GM23248 (cell line): ENCODE measurements at regions not wholly inside any gene's neighbourhood (a gene's known extent, or its start where the extent isn't known, plus 50 kb on each side); places are given as distances from the start of the nearest gene placed in this dataset.

Experiments
- DNase-seq: peaks from one replicate; pipeline ENCODE4 v3.0.0-alpha.2; 2015
- H2AFZ ChIP-seq: fragments of 200-600 bp; sonication (generic); 2 replicates; pipeline ENCODE4 v1.6.1; 2016; ENCODE audit warnings: antibody characterized with exemption
- H3F3A ChIP-seq: fragments of 200-600 bp; sonication (generic); 2 replicates; pipeline ENCODE4 v1.6.1; 2016; ENCODE audit warnings: mild to moderate bottlenecking, antibody characterized with exemption, mixed run types; ENCODE audit not compliant: insufficient read depth
- H3K27ac ChIP-seq: fragments of 200-600 bp; sonication (generic); 2 replicates; pipeline ENCODE4 v1.5.1; 2016; ENCODE audit warnings: mild to moderate bottlenecking
- H3K27me3 ChIP-seq: fragments of 200-600 bp; sonication (generic); replicated peaks from 2 replicates; pipeline ENCODE4 v1.6.1; 2016; ENCODE audit warnings: mild to moderate bottlenecking; ENCODE audit not compliant: insufficient read depth
- H3K36me3 ChIP-seq: fragments of 200-600 bp; sonication (generic); 2 replicates; pipeline ENCODE4 v1.6.1; 2016; ENCODE audit warnings: low read depth, mild to moderate bottlenecking
- H3K4me1 ChIP-seq: fragments of 200-600 bp; sonication (generic); 2 replicates; pipeline ENCODE4 v1.6.1; 2016; ENCODE audit warnings: mild to moderate bottlenecking; ENCODE audit not compliant: insufficient read depth
- H3K4me2 ChIP-seq: fragments of 200-600 bp; sonication (generic); one replicate; pipeline ENCODE4 v1.6.1; 2016; ENCODE audit warnings: mild to moderate bottlenecking; ENCODE audit not compliant: unreplicated experiment
- H3K4me3 ChIP-seq: fragments of 200-600 bp; sonication (generic); 2 replicates; pipeline ENCODE4 v1.5.1; 2016; ENCODE audit warnings: mild to moderate bottlenecking
- H3K79me2 ChIP-seq: fragments of 200-600 bp; sonication (generic); 2 replicates; pipeline ENCODE4 v1.6.1; 2016; ENCODE audit warnings: mild to moderate bottlenecking; ENCODE audit not compliant: insufficient read depth
- H3K9ac ChIP-seq: fragments of 200-600 bp; sonication (generic); 2 replicates; pipeline ENCODE4 v1.6.1; 2016; ENCODE audit warnings: mild to moderate bottlenecking
- H3K9me2 ChIP-seq: fragments of 200-600 bp; sonication (generic); 2 replicates; pipeline ENCODE4 v1.6.1; 2016; ENCODE audit warnings: mixed run types, mild to moderate bottlenecking, moderate library complexity; ENCODE audit not compliant: insufficient read depth
- H3K9me3 ChIP-seq: fragments of 200-600 bp; sonication (generic); one replicate; pipeline ENCODE4 v1.6.1; 2017; ENCODE audit warnings: low read depth
- H4K20me1 ChIP-seq: fragments of 200-600 bp; sonication (generic); 2 replicates; pipeline ENCODE4 v1.6.0; 2016; ENCODE audit not compliant: insufficient read depth
- EZH2 ChIP-seq: fragments of 200-600 bp; sonication (generic); IDR thresholded peaks from 2 replicates; pipeline ENCODE4 v1.6.1; 2018; ENCODE audit warnings: antibody characterized with exemption, mild to moderate bottlenecking; ENCODE audit not compliant: insufficient read depth, poor library complexity, severe bottlenecking
- EZH2phosphoT487 ChIP-seq: fragments of 200-600 bp; sonication (generic); IDR thresholded peaks from 2 replicates; pipeline ENCODE4 v1.6.1; 2018; ENCODE audit warnings: antibody characterized with exemption, moderate library complexity, mild to moderate bottlenecking, low read depth; ENCODE audit not compliant: insufficient read depth
- WGBS, 2 experiments: methylation state at CpG; one replicate each; pipeline ENCODE4 v1.1.6; 2015 to 2017; ENCODE audit warnings: low lambda C conversion rate in 2 of 2, low coverage in 1 of 2; ENCODE audit errors: missing lambda C conversion rate in 2 of 2; 5-methylcytosine and 5-hydroxymethylcytosine counted together
- in situ Hi-C: fragments of 300-500 bp; cut with MboI; formaldehyde crosslinking; loops from 2 replicates; pipeline ENCODE4 v1.15.0; 2020

GRCh38 chr13:40379794-40380578 lies 286.5 kb downstream of the FOXO1 start:
- Histone ChIP-seq H3K9me3 (no peaks in the 10 kb centered on the region), H3F3A (no peaks in the 10 kb centered on the region), H3K79me2 (no peaks in the 10 kb centered on the region), H2AFZ (no peak overlapping the region), H3K36me3 (no peaks in the 10 kb centered on the region), H3K9me2 (no peaks in the 10 kb centered on the region), H3K27ac (no peak overlapping the region), H4K20me1 (no peaks in the 10 kb centered on the region), H3K4me3 (no peak overlapping the region), H3K9ac (no peak overlapping the region), H3K4me2 (no peak overlapping the region), H3K4me1 (no peaks in the 10 kb centered on the region), H3K27me3 (no peaks in the 10 kb centered on the region)
- TF ChIP-seq EZH2 (no peak), EZH2phosphoT487 (no peak)
- in situ Hi-C loops: no loop called here
- no peak for DNase-seq
- WGBS, 2 experiments: 75 to 77% methylated on average over 10 of the region's 10 CpGs

- Histone ChIP-seq H3K9ac (no peak overlapping the region), H2AFZ (no peak overlapping the region), H3K36me3 (no peaks in the 10 kb centered on the region), H3K27ac (no peak overlapping the region), H3K27me3 (no peaks in the 10 kb centered on the region; the same call in 1 of the 2 replicates), H3K4me2 (no peak overlapping the region), H3K9me2 (no peaks in the 10 kb centered on the region), H3K4me3 (no peak overlapping the region), H3K79me2 (no peaks in the 10 kb centered on the region), H4K20me1 (no peaks in the 10 kb centered on the region), H3F3A (no peaks in the 10 kb centered on the region), H3K4me1 (no peaks in the 10 kb centered on the region), H3K9me3 (no peaks in the 10 kb centered on the region)
- WGBS, 2 experiments: 88 to 94% methylated on average over 27 of the region's 27 CpGs
- TF ChIP-seq EZH2 (no peak), EZH2phosphoT487 (no peak)
- in situ Hi-C loops: no loop called here
- no peak for DNase-seq
Measured at GRCh38 chr13:40381935-40382764, 284.3 kb downstream of the FOXO1 start.

- no peaks in the 10 kb centered on the region for H3K79me2 ChIP-seq
- H3K36me3 ChIP-seq: no peaks in the 10 kb centered on the region
- H3K27me3 ChIP-seq: no peaks in the 10 kb centered on the region; the same call in 1 of the 2 replicates
- no peak for TF ChIP-seq EZH2phosphoT487
- TF ChIP-seq EZH2: no peak
- in situ Hi-C loops: no loop called here
- no peak overlapping the region for H3K9ac ChIP-seq
- no peak overlapping the region for H3K27ac ChIP-seq
- H3K4me3 ChIP-seq: no peak overlapping the region
- no peaks in the 10 kb centered on the region for H3K9me3 ChIP-seq
- no peaks in the 10 kb centered on the region for H3K9me2 ChIP-seq
- no peaks in the 10 kb centered on the region for H3F3A ChIP-seq
- H3K4me2 ChIP-seq: no peak overlapping the region
- no peaks in the 10 kb centered on the region for H3K4me1 ChIP-seq
- WGBS, 2 experiments: 70 to 80% methylated on average over 5 to 7 of the region's 7 CpGs
- no peaks in the 10 kb centered on the region for H4K20me1 ChIP-seq
- DNase-seq: no peak
- no peak overlapping the region for H2AFZ ChIP-seq
Measured at GRCh38 chr13:40383132-40383531, 283.3 kb downstream of the FOXO1 start.

- no peaks in the 10 kb centered on the region for H3F3A ChIP-seq
- H3K79me2 ChIP-seq: no peaks in the 10 kb centered on the region
- H3K27ac ChIP-seq: no peak overlapping the region
- no peaks in the 10 kb centered on the region for H3K9me2 ChIP-seq
- no peaks in the 10 kb centered on the region; the same call in 1 of the 2 replicates for H3K27me3 ChIP-seq
- no peaks in the 10 kb centered on the region for H3K4me1 ChIP-seq
- no peak overlapping the region for H2AFZ ChIP-seq
- no peaks in the 10 kb centered on the region for H3K36me3 ChIP-seq
- in situ Hi-C loops: no loop called here
- no peak overlapping the region for H3K4me3 ChIP-seq
- no peak overlapping the region for H3K4me2 ChIP-seq
- no peak overlapping the region for H3K9ac ChIP-seq
- no peaks in the 10 kb centered on the region for H3K9me3 ChIP-seq
- WGBS, 2 experiments: 86 to 89% methylated on average over 4 of the region's 4 CpGs
- no peak for TF ChIP-seq EZH2
- TF ChIP-seq EZH2phosphoT487: no peak
- no peak for DNase-seq
- no peaks in the 10 kb centered on the region for H4K20me1 ChIP-seq
Measured at GRCh38 chr13:40383885-40384284, 282.6 kb downstream of the FOXO1 start.
